Naive thymus-derived CD8-positive, alpha-beta T cell (primary cell): ENCODE measurements at regions not wholly inside any gene's neighbourhood (a gene's known extent, or its start where the extent isn't known, plus 50 kb on each side); places are given as distances from the start of the nearest gene placed in this dataset.

ENCODE experiments used
- ATAC-seq, 2 donors: fragments of 150-1000 bp; cut with Tn5 transposase in 1 of 2; sonication (Bioruptor Pico), chemical (Tn5 transposase) in 1 of 2; 1 replicate in 1 of 2; 2 replicates in 1 of 2; pipeline ENCODE4 v1.10.0; 2021; ENCODE audit warnings: mild to moderate bottlenecking in 2 of 2, moderate library complexity in 2 of 2
- POLR2A ChIA-PET: fragments of 350-600 bp; sonication (Branson Sonifier 250); formaldehyde crosslinking; loops from one replicate; lab custom pipeline; 2021; ENCODE audit warnings: antibody characterized with exemption; lab: Charles Lee
- DNase-seq, 10 donors: peaks; one replicate each; pipeline versions ENCODE4 v3.0.0 to v3.0.0-alpha.2; 2020 to 2022
- H3K27ac Mint-ChIP-seq, 10 donors: one replicate each; pipeline ENCODE4 v1.8.0; 2020 to 2022; ENCODE audit warnings: mild to moderate bottlenecking in 10 of 10, mixed read lengths in 10 of 10, moderate library complexity in 4 of 10, inconsistent platforms in 1 of 10
- H3K27me3 Mint-ChIP-seq, 5 donors: one replicate each; pipeline ENCODE4 v1.8.0; 2021 to 2022; ENCODE audit warnings: mixed read lengths in 5 of 5
- H3K36me3 Mint-ChIP-seq, 3 donors: one replicate each; pipeline ENCODE4 v1.8.0; 2020 to 2022; ENCODE audit warnings: mixed read lengths in 3 of 3, mild to moderate bottlenecking in 2 of 3, inconsistent platforms in 1 of 3
- H3K4me1 Mint-ChIP-seq, 4 donors: one replicate each; pipeline ENCODE4 v1.8.0; 2021 to 2022; ENCODE audit warnings: mixed read lengths in 4 of 4
- H3K4me3 Mint-ChIP-seq, 10 donors: one replicate each; pipeline ENCODE4 v1.8.0; 2020 to 2022; ENCODE audit warnings: mild to moderate bottlenecking in 10 of 10, mixed read lengths in 10 of 10, moderate library complexity in 6 of 10, inconsistent platforms in 1 of 10
- H3K9me3 Mint-ChIP-seq, 9 donors: one replicate each; pipeline ENCODE4 v1.8.0; 2020 to 2022; ENCODE audit warnings: mixed read lengths in 9 of 9, mild to moderate bottlenecking in 3 of 9, inconsistent platforms in 1 of 9, moderate library complexity in 1 of 9

- DNase-seq (no peak), ATAC-seq (no peak)
- Mint-ChIP-seq H3K27me3 (peaks cover 0 to 11% (median 5%) of the 10 kb centered on the region in 5 donors), H3K4me3 (no peak overlapping the region), H3K27ac (no peak overlapping the region), H3K36me3 (no peaks in the 10 kb centered on the region), H3K9me3 (no peaks in the 10 kb centered on the region), H3K4me1 (no peaks in the 10 kb centered on the region)
- POLR2A ChIA-PET = no interaction called here
Measured at GRCh38 chr9:78557540-78557939, 260.6 kb downstream of the PSAT1 start.

DNA sequence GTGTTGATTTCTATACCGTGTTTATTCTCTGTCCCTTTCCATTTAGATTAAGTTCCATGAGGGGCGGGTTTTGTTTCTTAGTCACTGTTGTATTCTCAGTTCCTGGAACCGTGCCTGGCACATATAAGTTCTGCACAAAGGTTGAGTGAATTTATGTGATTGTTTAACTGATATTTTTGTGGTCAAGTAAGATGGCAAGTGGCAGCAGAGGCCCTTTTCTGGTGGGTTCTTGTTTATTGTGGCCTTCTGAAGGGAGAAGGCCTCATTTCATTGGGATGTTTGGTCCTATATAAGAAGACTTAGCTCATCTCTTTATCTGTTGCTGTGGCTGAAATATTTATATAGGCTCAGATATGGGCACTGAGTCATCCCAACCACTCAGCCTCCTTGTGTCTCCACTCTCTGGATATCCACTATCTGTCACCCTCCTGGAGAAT, 262.5 kb downstream of the PSAT1 start:
- POLR2A ChIA-PET = no interaction called here
- H3K4me1 Mint-ChIP-seq = no peaks in the 10 kb centered on the region
- H3K27me3 Mint-ChIP-seq = peaks cover 0 to 19% (median 5%) of the 10 kb centered on the region in 5 donors
- ATAC-seq = no peak
- no peak for DNase-seq
- H3K4me3 Mint-ChIP-seq = no peak overlapping the region
- H3K27ac Mint-ChIP-seq = no peak overlapping the region
- no peaks in the 10 kb centered on the region for H3K36me3 Mint-ChIP-seq
- H3K9me3 Mint-ChIP-seq = peaks cover 0 to 3% (median 0%) of the 10 kb centered on the region in 9 donors

DNA sequence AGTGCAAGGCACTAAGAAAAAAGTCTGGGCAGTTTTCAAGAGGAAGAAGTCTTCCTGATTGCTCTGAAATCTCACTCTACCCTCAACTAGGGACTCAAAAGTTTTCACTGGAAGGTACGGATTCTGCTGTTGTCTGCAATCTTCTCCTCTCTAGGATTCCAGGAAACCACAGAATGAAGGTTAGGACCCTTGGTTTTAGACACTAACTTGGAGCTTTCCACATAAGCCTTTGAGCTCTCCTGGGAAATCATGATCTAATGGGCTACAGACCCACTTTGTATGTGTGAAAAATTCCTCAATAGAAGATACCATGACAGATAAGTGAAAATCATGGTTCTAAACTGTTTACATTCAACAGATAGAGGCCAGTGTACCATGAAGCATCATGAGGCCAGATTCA, 265.1 kb downstream of the PSAT1 start:
- H3K4me1 Mint-ChIP-seq = no peaks in the 10 kb centered on the region
- peaks cover 0 to 20% (median 2%) of the 10 kb centered on the region in 5 donors for H3K27me3 Mint-ChIP-seq
- DNase-seq (no peak), ATAC-seq (no peak)
- peaks cover 0 to 3% (median 0%) of the 10 kb centered on the region in 9 donors for H3K9me3 Mint-ChIP-seq
- no peak overlapping the region for H3K4me3 Mint-ChIP-seq
- H3K36me3 Mint-ChIP-seq = no peaks in the 10 kb centered on the region
- no peak overlapping the region for H3K27ac Mint-ChIP-seq
- POLR2A ChIA-PET = no interaction called here

- Mint-ChIP-seq H3K36me3 (no peaks in the 10 kb centered on the region), H3K4me1 (no peaks in the 10 kb centered on the region), H3K4me3 (no peak overlapping the region), H3K27me3 (peaks cover 0 to 18% (median 1%) of the 10 kb centered on the region in 5 donors), H3K27ac (no peak overlapping the region), H3K9me3 (peaks cover 0 to 3% (median 0%) of the 10 kb centered on the region in 9 donors)
- no peak for ATAC-seq
- DNase-seq = no peak
- POLR2A ChIA-PET = no interaction called here
Measured at GRCh38 chr9:78563269-78563668, 266.3 kb downstream of the PSAT1 start.

- Mint-ChIP-seq H3K27me3 (peaks cover 0 to 19% (median 0%) of the 10 kb centered on the region in 5 donors), H3K9me3 (peaks cover 0 to 3% (median 0%) of the 10 kb centered on the region in 9 donors), H3K36me3 (no peaks in the 10 kb centered on the region), H3K27ac (no peak overlapping the region), H3K4me3 (no peak overlapping the region), H3K4me1 (no peaks in the 10 kb centered on the region)
- no peak for ATAC-seq
- POLR2A ChIA-PET = no interaction called here
- no peak for DNase-seq
Measured at GRCh38 chr9:78565481-78565880, 268.6 kb downstream of the PSAT1 start.

DNA sequence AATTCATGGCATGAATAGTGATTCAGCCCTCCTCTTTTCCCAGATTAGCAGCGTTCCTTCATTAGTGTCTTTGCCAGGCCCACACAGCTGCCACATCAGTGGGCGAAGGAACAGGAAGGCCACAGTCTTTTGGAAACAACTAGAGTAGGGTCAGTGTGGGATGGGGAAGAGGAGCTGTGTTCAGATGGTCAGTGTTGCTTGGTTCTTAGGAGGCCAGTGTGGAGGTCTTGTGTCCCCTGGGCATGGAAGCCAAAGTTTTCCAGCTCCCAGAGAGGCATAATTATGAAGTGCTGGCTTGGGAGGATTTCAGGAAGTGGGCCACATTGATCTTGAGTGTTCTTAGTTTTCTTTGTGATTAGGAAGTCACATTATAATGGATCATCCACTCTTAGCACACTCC, 269.6 kb downstream of the PSAT1 start:
- Mint-ChIP-seq H3K4me1 (no peaks in the 10 kb centered on the region), H3K27ac (no peak overlapping the region), H3K27me3 (peaks cover 0 to 19% (median 0%) of the 10 kb centered on the region in 5 donors), H3K36me3 (no peaks in the 10 kb centered on the region), H3K4me3 (no peak overlapping the region), H3K9me3 (peaks cover 0 to 3% (median 0%) of the 10 kb centered on the region in 9 donors)
- no peak for DNase-seq
- POLR2A ChIA-PET = no interaction called here
- ATAC-seq = no peak

- H3K27ac Mint-ChIP-seq = no peak overlapping the region
- no peaks in the 10 kb centered on the region for H3K36me3 Mint-ChIP-seq
- ATAC-seq = no peak
- DNase-seq = no peak
- H3K27me3 Mint-ChIP-seq = peaks cover 0 to 19% (median 0%) of the 10 kb centered on the region in 5 donors
- H3K4me1 Mint-ChIP-seq = no peaks in the 10 kb centered on the region
- POLR2A ChIA-PET = no interaction called here
- peaks cover 0 to 3% (median 0%) of the 10 kb centered on the region in 9 donors for H3K9me3 Mint-ChIP-seq
- no peak overlapping the region for H3K4me3 Mint-ChIP-seq
Measured at GRCh38 chr9:78566948-78567675, 270.2 kb downstream of the PSAT1 start.

DNA sequence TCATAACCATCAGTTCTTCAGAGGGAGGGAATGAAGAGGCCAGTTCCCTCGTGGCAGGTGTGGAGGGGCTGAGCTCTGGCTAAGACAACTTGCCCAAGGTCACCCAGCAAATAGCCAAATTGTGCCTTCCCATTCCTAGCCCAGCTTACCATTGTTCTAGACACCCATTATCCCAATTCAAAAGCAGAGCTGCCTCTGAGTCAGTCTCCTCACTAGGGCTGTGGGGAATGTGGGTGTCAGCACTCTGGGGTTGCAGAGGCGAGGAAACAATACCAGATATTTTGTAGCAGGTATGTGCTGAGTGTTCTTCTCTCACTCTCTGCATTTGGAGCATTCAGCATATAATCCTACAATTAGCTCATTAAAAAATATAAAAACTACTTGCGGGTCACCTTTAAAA, 270.8 kb downstream of the PSAT1 start:
- Mint-ChIP-seq H3K4me3 (no peak overlapping the region), H3K27me3 (peaks cover 0 to 18% (median 0%) of the 10 kb centered on the region in 5 donors), H3K36me3 (no peaks in the 10 kb centered on the region), H3K27ac (no peak overlapping the region), H3K4me1 (no peaks in the 10 kb centered on the region), H3K9me3 (peaks cover 0 to 3% (median 0%) of the 10 kb centered on the region in 9 donors)
- DNase-seq (no peak), ATAC-seq (no peak)
- POLR2A ChIA-PET = no interaction called here

GRCh38 chr9:78568774-78569173, 271.8 kb downstream of the PSAT1 start:
- no peak for DNase-seq
- Mint-ChIP-seq H3K4me3 (no peak overlapping the region), H3K27ac (no peak overlapping the region), H3K4me1 (no peaks in the 10 kb centered on the region), H3K27me3 (peaks cover 0 to 10% (median 0%) of the 10 kb centered on the region in 5 donors), H3K9me3 (peaks cover 0 to 3% (median 0%) of the 10 kb centered on the region in 9 donors), H3K36me3 (no peaks in the 10 kb centered on the region)
- ATAC-seq = no peak
- POLR2A ChIA-PET = no interaction called here

- no peaks in the 10 kb centered on the region for H3K4me1 Mint-ChIP-seq
- H3K36me3 Mint-ChIP-seq = no peaks in the 10 kb centered on the region
- H3K4me3 Mint-ChIP-seq = no peak overlapping the region
- no peak overlapping the region for H3K27ac Mint-ChIP-seq
- POLR2A ChIA-PET = no interaction called here
- peaks cover 0 to 12% (median 0%) of the 10 kb centered on the region in 5 donors for H3K27me3 Mint-ChIP-seq
- ATAC-seq (no peak), DNase-seq (no peak)
- H3K9me3 Mint-ChIP-seq = peaks cover 0 to 3% (median 0%) of the 10 kb centered on the region in 9 donors
Measured at GRCh38 chr9:78572266-78572665, 275.3 kb downstream of the PSAT1 start.

GRCh38 chr9:78573205-78573604, 276.3 kb downstream of the PSAT1 start:
- ATAC-seq (no peak), DNase-seq (no peak)
- Mint-ChIP-seq H3K27ac (no peak overlapping the region), H3K4me3 (no peak overlapping the region), H3K9me3 (peaks cover 0 to 1% (median 0%) of the 10 kb centered on the region in 9 donors), H3K36me3 (no peaks in the 10 kb centered on the region), H3K4me1 (no peaks in the 10 kb centered on the region), H3K27me3 (peaks cover 0 to 13% (median 0%) of the 10 kb centered on the region in 5 donors)
- POLR2A ChIA-PET = no interaction called here

GRCh38 chr9:78573669-78574068, 276.7 kb downstream of the PSAT1 start:
- Mint-ChIP-seq H3K36me3 (no peaks in the 10 kb centered on the region), H3K9me3 (no peaks in the 10 kb centered on the region), H3K27ac (no peak overlapping the region), H3K27me3 (peaks cover 0 to 13% (median 0%) of the 10 kb centered on the region in 5 donors), H3K4me3 (no peak overlapping the region), H3K4me1 (no peaks in the 10 kb centered on the region)
- DNase-seq (no peak), ATAC-seq (no peak)
- POLR2A ChIA-PET = no interaction called here

- ATAC-seq = no peak
Measured at GRCh38 chr9:78574354-78575045, 277.6 kb downstream of the PSAT1 start.

More at GRCh38 chr9:78574354-78575045, 277.6 kb downstream of the PSAT1 start:
- DNase-seq = no peak
- Mint-ChIP-seq H3K27me3 (peaks cover 0 to 18% (median 0%) of the 10 kb centered on the region in 5 donors), H3K9me3 (no peaks in the 10 kb centered on the region), H3K4me1 (no peaks in the 10 kb centered on the region), H3K36me3 (no peaks in the 10 kb centered on the region), H3K4me3 (no peak overlapping the region), H3K27ac (no peak overlapping the region)
- POLR2A ChIA-PET = no interaction called here
